GM13977 (cell line): ENCODE measurements at regions not wholly inside any gene's neighbourhood (a gene's known extent, or its start where the extent isn't known, plus 50 kb on each side); places are given as distances from the start of the nearest gene placed in this dataset.

Experiments
- DNase-seq: peaks from one replicate; pipeline ENCODE4 v3.0.0; 2012; ENCODE audit warnings: low spot score
- CTCF ChIP-seq: IDR thresholded peaks from 2 replicates; pipeline ENCODE4 v1.5.1; 2012; ENCODE audit warnings: mild to moderate bottlenecking, control low read depth; ENCODE audit not compliant: insufficient read depth; ENCODE audit errors: extremely low read depth, missing control alignments
- in situ Hi-C: fragments of 300-500 bp; cut with MboI; formaldehyde crosslinking; loops from one replicate; pipeline ENCODE4 v1.12.0; 2022; ENCODE audit warnings: low sequenced_read_pairs, low pct_unique_long_range_greater_than_20kb, mixed read lengths, inconsistent platforms; ENCODE audit not compliant: unreplicated experiment

GRCh38 chr11:21625982-21626381 is 566.9 kb upstream of the ANO5 start:
- DNase-seq: no peak
- no peak for TF ChIP-seq CTCF
- in situ Hi-C loops: no loop called here

- DNase-seq: no peak
- in situ Hi-C loops: no loop called here
- no peak for TF ChIP-seq CTCF
These were observed 564.2 kb upstream of the ANO5 start for GRCh38 chr11:21628641-21629040.

- DNase-seq: no peak
- no peak for TF ChIP-seq CTCF
- in situ Hi-C loops: no loop called here
These were observed 561.9 kb upstream of the ANO5 start for GRCh38 chr11:21630934-21631478.

GRCh38 chr11:21631991-21632390 is 560.9 kb upstream of the ANO5 start:
- no peak for TF ChIP-seq CTCF
- in situ Hi-C loops: no loop called here
- DNase-seq: no peak

- TF ChIP-seq CTCF: no peak
- in situ Hi-C loops: no loop called here
- DNase-seq: no peak
These were observed 558.4 kb upstream of the ANO5 start for GRCh38 chr11:21634491-21634890.

GRCh38 chr11:21634956-21635355 is 557.9 kb upstream of the ANO5 start:
- TF ChIP-seq CTCF: no peak
- DNase-seq: no peak
- in situ Hi-C loops: no loop called here
